Activated T-helper 1 cell treated with anti-CD3 and anti-CD28 coated beads, Interleukin-12 subunit alpha, Interleukin-12 subunit beta, Interleukin-2, Interleukin-4 antibody, amounts not matched to agents 30 ng/mL and 10 ng/mL and 1 ng/mL, durations not matched to agents 14 hours and 24 hours and 36 hours (primary cell): ENCODE measurements at regions not wholly inside any gene's neighbourhood (a gene's known extent, or its start where the extent isn't known, plus 50 kb on each side); places are given as distances from the start of the nearest gene placed in this dataset.

Source experiments
- DNase-seq: peaks from one replicate; pipeline ENCODE4 v3.0.0; 2021; ENCODE audit warnings: low spot score
- H3K27ac Mint-ChIP-seq: one replicate; pipeline ENCODE4 v1.8.0; 2021; ENCODE audit warnings: mild to moderate bottlenecking, mixed read lengths
- H3K27me3 Mint-ChIP-seq: one replicate; pipeline ENCODE4 v1.8.0; 2022; ENCODE audit warnings: mild to moderate bottlenecking, moderate library complexity, mixed read lengths; ENCODE audit not compliant: insufficient read depth
- H3K36me3 Mint-ChIP-seq: one replicate; pipeline ENCODE4 v1.8.0; 2021; ENCODE audit warnings: low read depth, mixed read lengths
- H3K4me1 Mint-ChIP-seq: one replicate; pipeline ENCODE4 v1.8.0; 2021; ENCODE audit warnings: low read depth, mixed read lengths
- H3K4me3 Mint-ChIP-seq: one replicate; pipeline ENCODE4 v1.8.0; 2021; ENCODE audit warnings: mild to moderate bottlenecking, moderate library complexity, mixed read lengths
- H3K9me3 Mint-ChIP-seq: one replicate; pipeline ENCODE4 v1.8.0; 2021; ENCODE audit warnings: mixed read lengths
- intact Hi-C: fragments of 100-400 bp; cut with micrococcal nuclease; formaldehyde crosslinking; loops from one replicate; pipeline ENCODE4 v1.15.1; 2024

- intact Hi-C loops: no loop called here
- Mint-ChIP-seq H3K36me3 (no peaks in the 10 kb centered on the region), H3K27ac (peak overlapping the region; percentile 18), H3K27me3 (peaks cover 32% of the 10 kb centered on the region), H3K4me1 (peaks cover 9% of the 10 kb centered on the region), H3K9me3 (peaks cover 5% of the 10 kb centered on the region), H3K4me3 (no peak overlapping the region)
- no peak for DNase-seq
These were observed 75.9 kb upstream of the TMPO start for GRCh38 chr12:98439471-98439951.

GRCh38 chr12:98439981-98440581 is 75.3 kb upstream of the TMPO start:
- H3K4me3 Mint-ChIP-seq: no peak overlapping the region
- peaks cover 29% of the 10 kb centered on the region for H3K27me3 Mint-ChIP-seq
- intact Hi-C loops: no loop called here
- H3K36me3 Mint-ChIP-seq: no peaks in the 10 kb centered on the region
- H3K4me1 Mint-ChIP-seq: peaks cover 9% of the 10 kb centered on the region
- no peak for DNase-seq
- no peaks in the 10 kb centered on the region for H3K9me3 Mint-ChIP-seq
- peak overlapping the region; percentile 19 for H3K27ac Mint-ChIP-seq

DNA sequence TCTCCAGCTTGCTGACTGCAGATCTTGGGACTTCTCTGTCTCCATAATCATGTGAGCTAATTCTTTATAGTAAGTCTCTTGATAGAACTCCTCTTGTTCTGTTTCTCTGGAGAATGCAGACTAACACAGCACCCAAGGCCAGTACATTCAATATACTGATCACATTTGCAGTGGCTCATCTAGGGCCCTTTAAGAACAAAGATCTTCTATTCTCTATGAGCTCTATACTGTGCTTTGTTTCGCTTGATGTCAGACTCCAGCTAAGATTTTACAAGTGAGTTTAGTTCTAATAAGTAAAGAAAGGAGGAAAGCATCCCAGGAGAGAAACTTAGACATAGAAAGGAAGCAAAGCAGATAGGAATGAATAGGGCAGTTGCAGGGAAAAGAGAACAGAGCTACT is 69.3 kb upstream of the TMPO start:
- DNase-seq: no peak
- H3K27me3 Mint-ChIP-seq: peaks cover 19% of the 10 kb centered on the region
- no peaks in the 10 kb centered on the region for H3K4me1 Mint-ChIP-seq
- no peaks in the 10 kb centered on the region for H3K36me3 Mint-ChIP-seq
- no peak overlapping the region for H3K4me3 Mint-ChIP-seq
- no peaks in the 10 kb centered on the region for H3K9me3 Mint-ChIP-seq
- H3K27ac Mint-ChIP-seq: no peak overlapping the region
- intact Hi-C loops: no loop called here

- H3K36me3 Mint-ChIP-seq: no peaks in the 10 kb centered on the region
- intact Hi-C loops: no loop called here
- no peaks in the 10 kb centered on the region for H3K9me3 Mint-ChIP-seq
- no peak for DNase-seq
- no peaks in the 10 kb centered on the region for H3K4me1 Mint-ChIP-seq
- no peak overlapping the region for H3K4me3 Mint-ChIP-seq
- no peak overlapping the region for H3K27ac Mint-ChIP-seq
- peaks cover 17% of the 10 kb centered on the region for H3K27me3 Mint-ChIP-seq
These were observed 68.7 kb upstream of the TMPO start for GRCh38 chr12:98446682-98447081.

GRCh38 chr12:98449584-98449983 is 65.8 kb upstream of the TMPO start:
- Mint-ChIP-seq H3K27ac (no peak overlapping the region), H3K4me3 (no peak overlapping the region), H3K36me3 (no peaks in the 10 kb centered on the region), H3K9me3 (no peaks in the 10 kb centered on the region), H3K27me3 (peaks cover 15% of the 10 kb centered on the region), H3K4me1 (peaks cover 10% of the 10 kb centered on the region)
- no peak for DNase-seq
- intact Hi-C loops: no loop called here

- H3K27ac Mint-ChIP-seq: no peak overlapping the region
- H3K4me3 Mint-ChIP-seq: no peak overlapping the region
- peaks cover 24% of the 10 kb centered on the region for H3K27me3 Mint-ChIP-seq
- intact Hi-C loops: no loop called here
- no peak for DNase-seq
- no peaks in the 10 kb centered on the region for H3K9me3 Mint-ChIP-seq
- H3K36me3 Mint-ChIP-seq: no peaks in the 10 kb centered on the region
- H3K4me1 Mint-ChIP-seq: peaks cover 10% of the 10 kb centered on the region
These were observed 62.3 kb upstream of the TMPO start for GRCh38 chr12:98453070-98453469.

- no peak for DNase-seq
- Mint-ChIP-seq H3K36me3 (no peaks in the 10 kb centered on the region), H3K4me3 (no peak overlapping the region), H3K27ac (no peak overlapping the region), H3K27me3 (peaks cover 24% of the 10 kb centered on the region), H3K9me3 (no peaks in the 10 kb centered on the region), H3K4me1 (peaks cover 10% of the 10 kb centered on the region)
- intact Hi-C loops: no loop called here
These were observed 61.9 kb upstream of the TMPO start for GRCh38 chr12:98453492-98453891.

DNA sequence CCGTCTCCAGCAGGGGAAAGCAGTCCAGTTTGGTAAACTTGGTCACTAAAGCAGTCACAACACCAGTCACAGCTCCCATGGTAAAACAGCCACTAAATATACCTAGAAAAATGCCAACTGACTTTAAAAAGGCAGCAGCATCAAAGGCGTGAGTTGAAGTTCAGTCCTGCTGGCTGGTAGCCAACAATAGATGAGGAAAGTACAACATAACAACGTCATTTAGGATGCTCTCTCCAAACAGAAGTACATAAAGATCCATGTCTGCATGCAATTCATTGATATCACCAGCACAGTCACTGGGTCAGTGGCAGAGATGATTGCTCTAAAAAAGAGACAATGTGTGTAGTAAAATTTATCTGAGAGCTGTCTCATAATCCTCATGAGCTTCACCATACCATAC is 59.3 kb upstream of the TMPO start:
- peaks cover 21% of the 10 kb centered on the region for H3K27me3 Mint-ChIP-seq
- no peaks in the 10 kb centered on the region for H3K36me3 Mint-ChIP-seq
- no peaks in the 10 kb centered on the region for H3K9me3 Mint-ChIP-seq
- DNase-seq: no peak
- H3K4me3 Mint-ChIP-seq: no peak overlapping the region
- H3K27ac Mint-ChIP-seq: no peak overlapping the region
- peaks cover 10% of the 10 kb centered on the region for H3K4me1 Mint-ChIP-seq
- intact Hi-C loops: no loop called here

GRCh38 chr12:98456576-98457573 is 58.5 kb upstream of the TMPO start:
- no peaks in the 10 kb centered on the region for H3K36me3 Mint-ChIP-seq
- peaks cover 25% of the 10 kb centered on the region for H3K27me3 Mint-ChIP-seq
- peaks cover 10% of the 10 kb centered on the region for H3K4me1 Mint-ChIP-seq
- intact Hi-C loops: no loop called here
- H3K9me3 Mint-ChIP-seq: no peaks in the 10 kb centered on the region
- DNase-seq: peak; percentile 1
- H3K27ac Mint-ChIP-seq: no peak overlapping the region
- H3K4me3 Mint-ChIP-seq: peak overlapping the region; percentile 57

DNA sequence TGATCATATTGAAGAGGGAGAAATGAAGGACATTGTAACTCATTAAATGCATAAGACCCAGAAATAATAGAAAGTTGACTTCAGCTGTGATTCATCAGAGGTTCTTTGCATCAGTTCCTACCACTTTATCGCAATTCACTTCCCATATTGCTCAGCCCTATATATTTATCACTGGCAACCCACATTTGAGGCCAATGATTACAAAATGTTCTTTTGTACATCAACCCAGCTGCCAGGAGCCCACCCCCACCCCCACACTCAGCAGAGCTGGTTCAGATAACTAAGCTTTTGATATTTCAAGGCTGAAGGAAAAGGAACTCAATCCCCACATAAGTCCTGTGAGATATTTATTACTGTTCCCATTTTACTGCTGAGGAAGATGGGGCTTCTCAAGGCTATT is 51.2 kb upstream of the TMPO start:
- peaks cover 24% of the 10 kb centered on the region for H3K27me3 Mint-ChIP-seq
- no peak overlapping the region for H3K4me3 Mint-ChIP-seq
- no peaks in the 10 kb centered on the region for H3K9me3 Mint-ChIP-seq
- H3K27ac Mint-ChIP-seq: no peak overlapping the region
- no peak for DNase-seq
- no peaks in the 10 kb centered on the region for H3K36me3 Mint-ChIP-seq
- H3K4me1 Mint-ChIP-seq: no peaks in the 10 kb centered on the region
- intact Hi-C loops: no loop called here

DNA sequence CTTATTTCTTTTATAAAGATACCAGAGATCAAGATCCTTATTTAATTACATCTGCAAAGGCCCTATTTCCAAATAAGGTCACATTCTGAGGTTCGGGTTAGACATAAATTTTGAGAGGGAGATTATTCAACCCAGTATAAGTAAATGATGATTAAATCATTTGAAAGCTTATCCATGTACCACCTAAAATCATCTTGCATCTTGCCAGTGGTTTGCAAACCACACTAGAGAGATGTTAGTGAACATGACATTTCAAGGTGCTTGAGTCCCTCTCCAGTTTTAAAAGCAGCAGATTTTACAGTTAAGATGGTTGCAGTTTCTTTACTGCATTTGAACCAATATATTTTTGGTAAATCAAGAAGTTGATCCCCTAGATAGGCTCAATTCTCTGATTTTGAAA is 49.9 kb upstream of the TMPO start:
- Mint-ChIP-seq H3K4me3 (no peak overlapping the region), H3K36me3 (no peaks in the 10 kb centered on the region), H3K4me1 (no peaks in the 10 kb centered on the region), H3K27ac (no peak overlapping the region), H3K9me3 (no peaks in the 10 kb centered on the region), H3K27me3 (peaks cover 24% of the 10 kb centered on the region)
- intact Hi-C loops: no loop called here
- DNase-seq: no peak
